Stomach (tissue), 4 donors: ENCODE measurements at regions not wholly inside any gene's neighbourhood (a gene's known extent, or its start where the extent isn't known, plus 50 kb on each side); places are given as distances from the start of the nearest gene placed in this dataset.

Source experiments
- POLR2A ChIP-seq, 4 donors: fragments of 450-650 bp; IDR thresholded peaks; one replicate each; pipeline ENCODE4 v1.6.1; 2016; ENCODE audit warnings: antibody characterized with exemption in 4 of 4, control low read depth in 2 of 4, mild to moderate bottlenecking in 1 of 4, moderate library complexity in 1 of 4
- TF ChIP-seq, protein P1 (sequence below), 7 experiments: fragments of 450-650 bp in 4 of 7; fragments of 200-600 bp in 3 of 7; sonication (generic) in 3 of 7; IDR thresholded peaks; one replicate each; pipeline ENCODE4 v1.5.1; 2016 to 2019; ENCODE audit warnings: antibody characterized with exemption in 7 of 7, control low read depth in 2 of 7, mild to moderate bottlenecking in 1 of 7

DNA sequence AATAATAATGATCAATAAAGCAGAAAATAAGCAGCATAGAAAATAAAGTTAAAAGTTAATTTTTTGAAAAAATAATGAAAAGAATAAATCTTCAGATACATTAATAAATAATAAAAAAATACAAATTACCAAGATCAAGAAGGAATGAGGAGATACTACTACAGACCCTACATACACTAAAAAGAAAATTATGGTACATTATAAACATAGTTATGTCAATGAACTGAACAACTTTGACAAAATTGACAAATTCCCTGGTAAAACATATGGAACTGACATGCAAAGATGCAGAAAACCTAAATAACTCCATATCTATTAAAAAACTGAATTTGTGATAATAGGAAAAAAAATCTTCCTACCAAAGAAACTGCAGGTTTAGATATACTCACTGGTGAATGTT, 456.7 kb downstream of the PMP22 start:
- TF ChIP-seq, protein P1, sequence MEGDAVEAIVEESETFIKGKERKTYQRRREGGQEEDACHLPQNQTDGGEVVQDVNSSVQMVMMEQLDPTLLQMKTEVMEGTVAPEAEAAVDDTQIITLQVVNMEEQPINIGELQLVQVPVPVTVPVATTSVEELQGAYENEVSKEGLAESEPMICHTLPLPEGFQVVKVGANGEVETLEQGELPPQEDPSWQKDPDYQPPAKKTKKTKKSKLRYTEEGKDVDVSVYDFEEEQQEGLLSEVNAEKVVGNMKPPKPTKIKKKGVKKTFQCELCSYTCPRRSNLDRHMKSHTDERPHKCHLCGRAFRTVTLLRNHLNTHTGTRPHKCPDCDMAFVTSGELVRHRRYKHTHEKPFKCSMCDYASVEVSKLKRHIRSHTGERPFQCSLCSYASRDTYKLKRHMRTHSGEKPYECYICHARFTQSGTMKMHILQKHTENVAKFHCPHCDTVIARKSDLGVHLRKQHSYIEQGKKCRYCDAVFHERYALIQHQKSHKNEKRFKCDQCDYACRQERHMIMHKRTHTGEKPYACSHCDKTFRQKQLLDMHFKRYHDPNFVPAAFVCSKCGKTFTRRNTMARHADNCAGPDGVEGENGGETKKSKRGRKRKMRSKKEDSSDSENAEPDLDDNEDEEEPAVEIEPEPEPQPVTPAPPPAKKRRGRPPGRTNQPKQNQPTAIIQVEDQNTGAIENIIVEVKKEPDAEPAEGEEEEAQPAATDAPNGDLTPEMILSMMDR (IDR thresholded peaks at IDR 0.05): no peak
- no peak for TF ChIP-seq POLR2A (IDR thresholded peaks at IDR 0.05)
